BLaER1 (cell line): ENCODE measurements at regions not wholly inside any gene's neighbourhood (a gene's known extent, or its start where the extent isn't known, plus 50 kb on each side); places are given as distances from the start of the nearest gene placed in this dataset.

ENCODE experiments used
- H3K27ac ChIP-seq: shearing (Covaris generic); formaldehyde crosslinking; 2 replicates; pipeline ENCODE4 v1.8.1; 2022
- H3K27me3 ChIP-seq: shearing (Covaris generic); formaldehyde crosslinking; 2 replicates; pipeline ENCODE4 v1.8.1; 2022
- H3K36me3 ChIP-seq: shearing (Covaris generic); formaldehyde crosslinking; 2 replicates; pipeline ENCODE4 v1.8.1; 2022
- H3K4me1 ChIP-seq: shearing (Covaris generic); formaldehyde crosslinking; 2 replicates; pipeline ENCODE4 v1.8.1; 2022
- H3K4me2 ChIP-seq: shearing (Covaris generic); formaldehyde crosslinking; 2 replicates; pipeline ENCODE4 v1.8.1; 2022
- H3K4me3 ChIP-seq: shearing (Covaris generic); formaldehyde crosslinking; 2 replicates; pipeline ENCODE4 v1.8.1; 2022
- H3K9ac ChIP-seq: shearing (Covaris generic); formaldehyde crosslinking; 2 replicates; pipeline ENCODE4 v1.8.1; 2022
- H3K9me3 ChIP-seq: shearing (Covaris generic); formaldehyde crosslinking; 2 replicates; pipeline ENCODE4 v1.8.1; 2022
- H4K20me1 ChIP-seq: shearing (Covaris generic); formaldehyde crosslinking; 2 replicates; pipeline ENCODE4 v1.8.1; 2022
- Cebpa-rat ChIP-seq: shearing (Covaris generic); IDR thresholded peaks from 2 replicates; pipeline ENCODE4 v1.8.1; 2022

- H3K4me1 ChIP-seq = no peaks in the 10 kb centered on the region
- H3K27ac ChIP-seq = no peak overlapping the region
- H3K27me3 ChIP-seq = no peaks in the 10 kb centered on the region
- TF ChIP-seq Cebpa-rat = no peak
- no peak overlapping the region for H3K4me2 ChIP-seq
- 0 out of 2 replicates have a peak, but pooled peaks cover 3% of the 10 kb centered on the region for H3K9me3 ChIP-seq
- no peak overlapping the region for H3K9ac ChIP-seq
- H3K4me3 ChIP-seq = no peak overlapping the region
- H4K20me1 ChIP-seq = no peaks in the 10 kb centered on the region
- H3K36me3 ChIP-seq = no peaks in the 10 kb centered on the region
Observed at GRCh38 chr1:29585201-29585600, 348.9 kb downstream of the PTPRU start.

DNA sequence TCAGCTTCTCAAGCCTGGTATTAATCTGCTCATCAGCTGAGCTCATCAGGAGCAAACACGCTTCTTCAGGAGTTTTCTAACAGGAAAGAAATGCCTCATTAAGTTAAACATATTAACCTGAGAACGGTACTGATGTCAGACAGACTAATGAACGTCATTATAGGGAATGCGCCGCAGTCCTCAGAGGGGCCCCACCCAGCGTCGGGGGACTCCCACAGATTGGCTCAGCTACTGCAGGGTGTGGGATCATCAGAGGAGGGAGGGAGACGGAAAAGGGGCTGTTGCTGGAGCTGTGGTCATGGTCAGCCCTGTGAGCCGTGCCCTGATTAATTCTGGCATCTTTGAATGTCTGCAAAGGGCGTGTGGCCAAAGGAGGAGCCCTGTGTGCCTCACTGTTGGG lies 348.5 kb downstream of the PTPRU start:
- Histone ChIP-seq H3K36me3 (no peaks in the 10 kb centered on the region), H3K4me3 (no peak overlapping the region), H3K9me3 (0 out of 2 replicates have a peak, but pooled peaks cover 3% of the 10 kb centered on the region), H3K9ac (no peak overlapping the region), H3K27ac (no peak overlapping the region), H4K20me1 (no peaks in the 10 kb centered on the region), H3K4me2 (no peak overlapping the region), H3K4me1 (no peaks in the 10 kb centered on the region), H3K27me3 (no peaks in the 10 kb centered on the region)
- no peak for TF ChIP-seq Cebpa-rat

DNA sequence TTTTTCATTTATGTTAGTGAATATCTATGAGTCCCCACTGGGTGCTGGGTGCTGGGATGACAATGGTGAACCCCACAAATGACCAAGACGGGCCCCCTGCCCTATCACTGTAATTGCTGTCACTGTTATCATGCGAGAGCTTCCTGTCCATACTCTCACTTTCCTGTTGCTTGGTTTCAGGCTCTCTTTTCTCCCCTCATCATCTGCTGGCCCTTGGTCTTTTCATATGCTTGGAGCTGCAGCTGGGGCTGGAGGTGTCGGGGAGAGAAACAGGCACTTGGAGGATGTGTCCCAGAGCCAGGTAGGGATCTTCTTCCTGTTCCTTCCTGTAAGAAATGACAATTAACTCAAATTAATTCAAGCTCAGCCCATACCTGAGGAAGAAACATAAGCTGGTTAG lies 348.0 kb downstream of the PTPRU start:
- Histone ChIP-seq H3K4me2 (no peak overlapping the region), H3K36me3 (no peaks in the 10 kb centered on the region), H3K9me3 (0 out of 2 replicates have a peak, but pooled peaks cover 3% of the 10 kb centered on the region), H3K27me3 (no peaks in the 10 kb centered on the region), H3K27ac (no peak overlapping the region), H3K4me1 (no peaks in the 10 kb centered on the region), H3K4me3 (no peak overlapping the region), H3K9ac (no peak overlapping the region), H4K20me1 (no peaks in the 10 kb centered on the region)
- no peak for TF ChIP-seq Cebpa-rat

DNA sequence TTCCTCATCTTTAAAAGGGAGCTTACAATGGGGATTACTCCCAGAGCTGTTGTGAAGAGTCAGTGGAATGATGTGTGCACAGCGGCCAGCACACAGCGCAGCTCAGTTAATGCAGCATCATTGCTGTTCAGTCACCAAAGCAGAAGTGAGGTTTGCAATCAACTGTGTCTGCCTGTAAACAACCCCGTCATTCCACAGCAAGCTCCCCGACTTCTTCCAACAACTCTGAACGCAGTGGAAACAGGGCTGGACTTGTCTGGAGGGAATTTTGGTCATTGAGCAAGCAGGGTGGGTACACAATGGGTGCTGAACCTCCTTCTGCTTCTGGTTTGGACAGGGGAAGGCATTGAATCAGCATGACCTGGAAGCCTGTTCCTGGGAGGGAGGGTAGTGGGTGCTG lies 347.4 kb downstream of the PTPRU start:
- Histone ChIP-seq H3K4me2 (no peak overlapping the region), H3K27me3 (no peaks in the 10 kb centered on the region), H3K9me3 (0 out of 2 replicates have a peak, but pooled peaks cover 3% of the 10 kb centered on the region), H3K36me3 (no peaks in the 10 kb centered on the region), H3K27ac (no peak overlapping the region), H4K20me1 (no peaks in the 10 kb centered on the region), H3K4me1 (no peaks in the 10 kb centered on the region), H3K9ac (no peak overlapping the region), H3K4me3 (no peak overlapping the region)
- no peak for TF ChIP-seq Cebpa-rat

- Histone ChIP-seq H3K4me1 (no peaks in the 10 kb centered on the region), H3K36me3 (no peaks in the 10 kb centered on the region), H3K4me2 (no peak overlapping the region), H3K27ac (no peak overlapping the region), H4K20me1 (no peaks in the 10 kb centered on the region), H3K27me3 (no peaks in the 10 kb centered on the region), H3K4me3 (no peak overlapping the region), H3K9me3 (no peaks in the 10 kb centered on the region), H3K9ac (no peak overlapping the region)
- no peak for TF ChIP-seq Cebpa-rat
Observed at GRCh38 chr1:29581256-29581655, 344.9 kb downstream of the PTPRU start.

- H3K4me2 ChIP-seq = no peak overlapping the region
- H3K4me1 ChIP-seq = no peaks in the 10 kb centered on the region
- H3K27me3 ChIP-seq = no peaks in the 10 kb centered on the region
- H3K9me3 ChIP-seq = no peaks in the 10 kb centered on the region
- no peak overlapping the region for H3K4me3 ChIP-seq
- no peak overlapping the region for H3K9ac ChIP-seq
- TF ChIP-seq Cebpa-rat = no peak
- no peaks in the 10 kb centered on the region for H3K36me3 ChIP-seq
- no peaks in the 10 kb centered on the region for H4K20me1 ChIP-seq
- no peak overlapping the region for H3K27ac ChIP-seq
Observed at GRCh38 chr1:29579821-29580425, 343.6 kb downstream of the PTPRU start.

DNA sequence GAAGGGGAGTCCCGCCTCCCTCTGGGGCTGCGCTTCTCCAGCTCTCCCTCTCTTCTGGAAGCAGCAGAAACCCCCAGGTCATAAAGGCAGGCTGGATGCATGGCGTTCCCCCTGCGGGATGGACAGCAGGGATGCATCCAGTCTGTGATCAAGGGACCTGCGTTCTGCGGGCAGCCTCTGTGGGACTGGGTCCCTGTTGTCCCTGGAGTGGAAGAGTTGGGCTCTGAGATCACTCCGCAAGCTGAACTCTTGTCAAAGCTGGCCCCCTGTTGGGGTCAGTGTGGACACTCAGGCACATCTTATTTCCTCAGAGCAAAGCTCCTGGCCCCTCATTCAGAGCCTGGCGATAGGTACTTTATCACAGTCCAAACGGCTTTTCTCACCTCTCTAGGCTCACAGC lies 341.2 kb downstream of the PTPRU start:
- Histone ChIP-seq H3K9me3 (no peaks in the 10 kb centered on the region), H3K4me1 (no peaks in the 10 kb centered on the region), H3K4me3 (no peak overlapping the region), H3K27ac (no peak overlapping the region), H3K36me3 (no peaks in the 10 kb centered on the region), H3K9ac (no peak overlapping the region), H4K20me1 (no peaks in the 10 kb centered on the region), H3K4me2 (no peak overlapping the region), H3K27me3 (no peaks in the 10 kb centered on the region)
- no peak for TF ChIP-seq Cebpa-rat

GRCh38 chr1:29576510-29576909 lies 340.2 kb downstream of the PTPRU start:
- Histone ChIP-seq H3K27ac (no peak overlapping the region), H3K9ac (no peak overlapping the region), H3K27me3 (no peaks in the 10 kb centered on the region), H4K20me1 (no peaks in the 10 kb centered on the region), H3K4me1 (no peaks in the 10 kb centered on the region), H3K4me2 (no peak overlapping the region), H3K4me3 (no peak overlapping the region), H3K9me3 (no peaks in the 10 kb centered on the region), H3K36me3 (no peaks in the 10 kb centered on the region)
- no peak for TF ChIP-seq Cebpa-rat

- TF ChIP-seq Cebpa-rat = no peak
- Histone ChIP-seq H3K4me1 (no peaks in the 10 kb centered on the region), H3K4me3 (no peak overlapping the region), H4K20me1 (no peaks in the 10 kb centered on the region), H3K9ac (no peak overlapping the region), H3K27me3 (no peaks in the 10 kb centered on the region), H3K36me3 (no peaks in the 10 kb centered on the region), H3K4me2 (no peak overlapping the region), H3K9me3 (no peaks in the 10 kb centered on the region), H3K27ac (no peak overlapping the region)
Observed at GRCh38 chr1:29575826-29576225, 339.5 kb downstream of the PTPRU start.

DNA sequence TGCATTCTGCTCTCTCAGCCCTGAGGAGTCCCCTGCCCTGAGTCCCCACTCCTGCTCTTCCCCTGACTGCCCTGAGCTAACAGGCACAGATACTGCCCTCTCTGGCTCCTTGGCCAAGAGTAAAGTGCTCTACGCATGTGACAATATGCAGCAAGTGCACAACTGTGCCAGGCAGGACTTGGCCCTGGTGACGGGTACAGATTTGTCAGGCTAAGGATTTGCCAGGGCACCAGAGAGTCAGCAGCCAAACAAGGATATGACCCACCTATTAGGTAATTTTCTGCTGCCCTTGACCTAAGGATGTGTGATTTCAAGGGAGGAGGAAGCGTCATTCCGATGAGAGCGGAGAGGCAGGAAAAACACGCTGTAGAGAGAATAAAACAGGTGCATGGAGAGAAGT lies 339.0 kb downstream of the PTPRU start:
- Histone ChIP-seq H3K27me3 (no peaks in the 10 kb centered on the region), H3K9ac (no peak overlapping the region), H4K20me1 (no peaks in the 10 kb centered on the region), H3K9me3 (no peaks in the 10 kb centered on the region), H3K4me2 (no peak overlapping the region), H3K4me1 (no peaks in the 10 kb centered on the region), H3K4me3 (no peak overlapping the region), H3K27ac (no peak overlapping the region), H3K36me3 (no peaks in the 10 kb centered on the region)
- no peak for TF ChIP-seq Cebpa-rat

GRCh38 chr1:29574871-29575270 lies 338.5 kb downstream of the PTPRU start:
- no peak for TF ChIP-seq Cebpa-rat
- no peak overlapping the region for H3K9ac ChIP-seq
- H3K27me3 ChIP-seq = no peaks in the 10 kb centered on the region
- H3K27ac ChIP-seq = no peak overlapping the region
- no peak overlapping the region for H3K4me2 ChIP-seq
- H3K4me3 ChIP-seq = no peak overlapping the region
- no peaks in the 10 kb centered on the region for H3K4me1 ChIP-seq
- H3K9me3 ChIP-seq = no peaks in the 10 kb centered on the region
- no peaks in the 10 kb centered on the region for H3K36me3 ChIP-seq
- H4K20me1 ChIP-seq = no peaks in the 10 kb centered on the region
